Karpas-422 (cell line): ENCODE measurements at regions not wholly inside any gene's neighbourhood (a gene's known extent, or its start where the extent isn't known, plus 50 kb on each side); places are given as distances from the start of the nearest gene placed in this dataset.

Experiments
- DNase-seq: peaks from one replicate; pipeline ENCODE4 v3.0.0-alpha.2; 2015
- H2AFZ ChIP-seq: fragments of 200-600 bp; sonication (generic); 2 replicates; pipeline ENCODE4 v1.6.1; 2014; ENCODE audit warnings: antibody characterized with exemption, low read length, mixed read lengths
- H3K27ac ChIP-seq: fragments of 200-600 bp; sonication (generic); 2 replicates; pipeline ENCODE4 v1.5.1; 2014; ENCODE audit warnings: mild to moderate bottlenecking, low read length, moderate library complexity
- H3K27me3 ChIP-seq: fragments of 200-600 bp; sonication (generic); 2 replicates; pipeline ENCODE4 v1.6.1; 2014; ENCODE audit warnings: low read length, mixed read lengths
- H3K36me3 ChIP-seq: fragments of 200-600 bp; sonication (generic); 2 replicates; pipeline ENCODE4 v1.6.1; 2014; ENCODE audit warnings: low read length, mixed read lengths; ENCODE audit not compliant: insufficient read depth
- H3K4me1 ChIP-seq: fragments of 200-600 bp; sonication (generic); 2 replicates; pipeline ENCODE4 v1.6.1; 2014; ENCODE audit warnings: mild to moderate bottlenecking, low read length, mixed read lengths
- H3K4me2 ChIP-seq: fragments of 200-600 bp; sonication (generic); 2 replicates; pipeline ENCODE4 v1.6.1; 2014; ENCODE audit warnings: low read length, low read depth, mild to moderate bottlenecking; ENCODE audit not compliant: poor library complexity, severe bottlenecking
- H3K4me3 ChIP-seq: fragments of 200-600 bp; sonication (generic); 2 replicates; pipeline ENCODE4 v1.5.1; 2014; ENCODE audit warnings: mild to moderate bottlenecking, antibody characterized with exemption, low read length, mixed read lengths
- H3K79me2 ChIP-seq: fragments of 200-600 bp; sonication (generic); 2 replicates; pipeline ENCODE4 v1.6.1; 2014; ENCODE audit warnings: mild to moderate bottlenecking, low read length, mixed read lengths
- H3K9ac ChIP-seq: fragments of 200-600 bp; sonication (generic); 2 replicates; pipeline ENCODE4 v1.6.0; 2014; ENCODE audit warnings: low read length
- H3K9me2 ChIP-seq: fragments of 200-600 bp; sonication (generic), shearing (Covaris generic); replicated peaks from 2 replicates; pipeline ENCODE4 v1.6.0; 2014; ENCODE audit warnings: mild to moderate bottlenecking, low read length, moderate library complexity; ENCODE audit not compliant: insufficient read depth
- H3K9me3 ChIP-seq: fragments of 300-700, 200-600 bp; sonication (generic); 2 replicates; pipeline ENCODE4 v1.6.1; 2014; ENCODE audit warnings: low read length, mixed read lengths
- H4K20me1 ChIP-seq: fragments of 200-600 bp; sonication (generic); 2 replicates; pipeline ENCODE4 v1.6.1; 2014; ENCODE audit warnings: mild to moderate bottlenecking, antibody characterized with exemption, low read length, low read depth; ENCODE audit not compliant: insufficient read depth

- H3K27ac ChIP-seq = no peak overlapping the region
- H3K9me3 ChIP-seq = no peaks in the 10 kb centered on the region
- H3K79me2 ChIP-seq = no peaks in the 10 kb centered on the region
- no peaks in the 10 kb centered on the region for H3K9me2 ChIP-seq
- no peak overlapping the region for H3K4me2 ChIP-seq
- no peaks in the 10 kb centered on the region for H3K36me3 ChIP-seq
- DNase-seq = no peak
- no peaks in the 10 kb centered on the region for H3K27me3 ChIP-seq
- H3K9ac ChIP-seq = no peak overlapping the region
- H3K4me3 ChIP-seq = no peak overlapping the region
- H4K20me1 ChIP-seq = no peaks in the 10 kb centered on the region
- no peaks in the 10 kb centered on the region for H3K4me1 ChIP-seq
- H2AFZ ChIP-seq = no peak overlapping the region
Observed at GRCh38 chr17:73801455-73802100, 157.3 kb upstream of the SDK2 start.

- no peaks in the 10 kb centered on the region for H3K27me3 ChIP-seq
- H3K9me3 ChIP-seq = no peaks in the 10 kb centered on the region
- H3K4me2 ChIP-seq = no peak overlapping the region
- H3K4me3 ChIP-seq = no peak overlapping the region
- no peaks in the 10 kb centered on the region for H3K79me2 ChIP-seq
- no peak for DNase-seq
- no peaks in the 10 kb centered on the region for H3K4me1 ChIP-seq
- H4K20me1 ChIP-seq = no peaks in the 10 kb centered on the region
- H3K27ac ChIP-seq = no peak overlapping the region
- H3K36me3 ChIP-seq = no peaks in the 10 kb centered on the region
- H3K9ac ChIP-seq = no peak overlapping the region
- no peaks in the 10 kb centered on the region for H3K9me2 ChIP-seq
- no peak overlapping the region for H2AFZ ChIP-seq
Observed at GRCh38 chr17:73802314-73802713, 158.1 kb upstream of the SDK2 start.

- Histone ChIP-seq H3K4me3 (no peak overlapping the region), H3K4me2 (no peak overlapping the region), H4K20me1 (no peaks in the 10 kb centered on the region)
Observed at GRCh38 chr17:73802871-73803270, 158.6 kb upstream of the SDK2 start.

GRCh38 chr17:73803964-73804435 lies 159.8 kb upstream of the SDK2 start:
- H4K20me1 ChIP-seq = no peaks in the 10 kb centered on the region
- H3K4me1 ChIP-seq = no peaks in the 10 kb centered on the region
- no peaks in the 10 kb centered on the region for H3K27me3 ChIP-seq
- no peak for DNase-seq
- no peak overlapping the region for H3K27ac ChIP-seq
- no peaks in the 10 kb centered on the region for H3K79me2 ChIP-seq
- no peaks in the 10 kb centered on the region for H3K9me2 ChIP-seq
- no peak overlapping the region for H3K4me2 ChIP-seq
- H3K4me3 ChIP-seq = no peak overlapping the region
- no peaks in the 10 kb centered on the region for H3K36me3 ChIP-seq
- no peak overlapping the region for H2AFZ ChIP-seq
- no peak overlapping the region for H3K9ac ChIP-seq
- H3K9me3 ChIP-seq = no peaks in the 10 kb centered on the region

More at GRCh38 chr17:73802871-73803270, 158.6 kb upstream of the SDK2 start:
- Histone ChIP-seq H2AFZ (no peak overlapping the region), H3K27me3 (no peaks in the 10 kb centered on the region), H3K4me1 (no peaks in the 10 kb centered on the region), H3K9me3 (no peaks in the 10 kb centered on the region), H3K9ac (no peak overlapping the region), H3K36me3 (no peaks in the 10 kb centered on the region), H3K79me2 (no peaks in the 10 kb centered on the region), H3K9me2 (no peaks in the 10 kb centered on the region), H3K27ac (no peak overlapping the region)
- no peak for DNase-seq

GRCh38 chr17:73806768-73807167 lies 162.5 kb upstream of the SDK2 start:
- H3K4me2 ChIP-seq = no peak overlapping the region
- no peaks in the 10 kb centered on the region for H3K36me3 ChIP-seq
- no peak overlapping the region for H2AFZ ChIP-seq
- no peak overlapping the region for H3K9ac ChIP-seq
- no peaks in the 10 kb centered on the region for H3K9me2 ChIP-seq
- no peaks in the 10 kb centered on the region for H3K27me3 ChIP-seq
- no peak overlapping the region for H3K27ac ChIP-seq
- H4K20me1 ChIP-seq = no peaks in the 10 kb centered on the region
- H3K4me1 ChIP-seq = no peaks in the 10 kb centered on the region
- H3K4me3 ChIP-seq = no peak overlapping the region
- no peaks in the 10 kb centered on the region for H3K9me3 ChIP-seq
- H3K79me2 ChIP-seq = no peaks in the 10 kb centered on the region
- no peak for DNase-seq

GRCh38 chr17:73813201-73813600 lies 169.0 kb upstream of the SDK2 start:
- H3K4me2 ChIP-seq = no peak overlapping the region

GRCh38 chr17:73814075-73814474 lies 169.8 kb upstream of the SDK2 start:
- H3K79me2 ChIP-seq = no peaks in the 10 kb centered on the region
- DNase-seq = no peak
- H3K9me2 ChIP-seq = no peaks in the 10 kb centered on the region
- H2AFZ ChIP-seq = no peak overlapping the region
- no peaks in the 10 kb centered on the region for H3K9me3 ChIP-seq
- H3K27me3 ChIP-seq = no peaks in the 10 kb centered on the region
- H4K20me1 ChIP-seq = no peaks in the 10 kb centered on the region
- no peak overlapping the region for H3K4me2 ChIP-seq
- H3K9ac ChIP-seq = no peak overlapping the region
- H3K36me3 ChIP-seq = no peaks in the 10 kb centered on the region
- no peak overlapping the region for H3K4me3 ChIP-seq
- no peak overlapping the region for H3K27ac ChIP-seq
- H3K4me1 ChIP-seq = no peaks in the 10 kb centered on the region

More at GRCh38 chr17:73813201-73813600, 169.0 kb upstream of the SDK2 start:
- DNase-seq = no peak
- no peaks in the 10 kb centered on the region for H3K27me3 ChIP-seq
- no peaks in the 10 kb centered on the region for H4K20me1 ChIP-seq
- no peak overlapping the region for H2AFZ ChIP-seq
- H3K4me1 ChIP-seq = no peaks in the 10 kb centered on the region
- H3K27ac ChIP-seq = no peak overlapping the region
- no peaks in the 10 kb centered on the region for H3K9me3 ChIP-seq
- no peak overlapping the region for H3K9ac ChIP-seq
- no peak overlapping the region for H3K4me3 ChIP-seq
- no peaks in the 10 kb centered on the region for H3K79me2 ChIP-seq
- H3K9me2 ChIP-seq = no peaks in the 10 kb centered on the region
- H3K36me3 ChIP-seq = no peaks in the 10 kb centered on the region

GRCh38 chr17:73815474-73815873 lies 171.2 kb upstream of the SDK2 start:
- DNase-seq = no peak
- Histone ChIP-seq H3K36me3 (no peaks in the 10 kb centered on the region), H2AFZ (no peak overlapping the region), H3K9ac (no peak overlapping the region), H3K4me1 (no peaks in the 10 kb centered on the region), H3K4me3 (no peak overlapping the region), H3K79me2 (no peaks in the 10 kb centered on the region), H4K20me1 (no peaks in the 10 kb centered on the region), H3K9me2 (no peaks in the 10 kb centered on the region), H3K9me3 (no peaks in the 10 kb centered on the region), H3K27ac (no peak overlapping the region), H3K4me2 (no peak overlapping the region), H3K27me3 (no peaks in the 10 kb centered on the region)
